Vagina (tissue), 2 donors: ENCODE measurements at regions not wholly inside any gene's neighbourhood (a gene's known extent, or its start where the extent isn't known, plus 50 kb on each side); places are given as distances from the start of the nearest gene placed in this dataset.

Source experiments
- DNase-seq, 2 donors: peaks; one replicate each; pipeline ENCODE4 v3.0.0-alpha.2; 2017; ENCODE audit errors: extremely low spot score in 2 of 2
- H3K27ac ChIP-seq: fragments of 200-600 bp; sonication (generic); one replicate; pipeline ENCODE4 v1.5.1; 2019
- H3K27me3 ChIP-seq: fragments of 200-600 bp; sonication (generic); one replicate; pipeline ENCODE4 v1.5.1; 2019
- H3K36me3 ChIP-seq, 2 donors: fragments of 200-600 bp; sonication (generic); one replicate each; pipeline ENCODE4 v1.5.1; 2017 to 2019
- H3K4me1 ChIP-seq: fragments of 200-600 bp; sonication (generic); one replicate; pipeline ENCODE4 v1.5.1; 2019
- H3K4me3 ChIP-seq, 2 donors: fragments of 200-600 bp; sonication (generic); 1 replicate in 1 of 2; 2 replicates in 1 of 2; pipeline ENCODE4 v1.5.1; 2016 to 2019
- H3K9me3 ChIP-seq: fragments of 200-600 bp; sonication (generic); one replicate; pipeline ENCODE4 v1.5.1; 2019
- CTCF ChIP-seq, 3 experiments: fragments of 450-650 bp in 2 of 3; fragments of 200-600 bp in 1 of 3; sonication (generic) in 1 of 3; IDR thresholded peaks; one replicate each; pipeline ENCODE4 v1.5.1; 2017 to 2019; ENCODE audit warnings: antibody characterized with exemption in 3 of 3, mild to moderate bottlenecking in 2 of 3, moderate library complexity in 2 of 3
- POLR2A ChIP-seq, 2 donors: fragments of 450-650 bp; IDR thresholded peaks; one replicate each; pipeline ENCODE4 v1.6.1; 2017; ENCODE audit warnings: antibody characterized with exemption in 2 of 2, mild to moderate bottlenecking in 2 of 2, moderate library complexity in 2 of 2
- POLR2AphosphoS5 ChIP-seq, 2 donors: sonication (generic); formaldehyde crosslinking; IDR thresholded peaks; one replicate each; pipeline ENCODE4 v1.9.0; 2017; ENCODE audit warnings: antibody characterized with exemption in 2 of 2, mild to moderate bottlenecking in 2 of 2, low read depth in 1 of 2; ENCODE audit not compliant: insufficient read depth in 1 of 2
- intact Hi-C: fragments of 100-400 bp; cut with DNase I; formaldehyde crosslinking; loops from one replicate; pipeline ENCODE4 v1.15.1; 2023

GRCh38 chr18:4734903-4735302 lies 279.8 kb upstream of the DLGAP1 start:
- Histone ChIP-seq H3K36me3 (no peaks in the 10 kb centered on the region), H3K4me3 (no peak overlapping the region), H3K27me3 (no peaks in the 10 kb centered on the region), H3K4me1 (no peaks in the 10 kb centered on the region), H3K27ac (no peak overlapping the region), H3K9me3 (no peaks in the 10 kb centered on the region)
- DNase-seq: no peak
- TF ChIP-seq POLR2AphosphoS5 (IDR thresholded peaks at IDR 0.05; ENCODE audit: insufficient read depth in 1 of 2, low read depth in 1 of 2) (no peak), POLR2A (IDR thresholded peaks at IDR 0.05) (no peak), CTCF (IDR thresholded peaks at IDR 0.05) (no peak)
- intact Hi-C loops: no loop called here

GRCh38 chr18:4734021-4734420 lies 278.9 kb upstream of the DLGAP1 start:
- DNase-seq: no peak
- TF ChIP-seq CTCF (IDR thresholded peaks at IDR 0.05) (no peak), POLR2A (IDR thresholded peaks at IDR 0.05) (no peak), POLR2AphosphoS5 (IDR thresholded peaks at IDR 0.05; ENCODE audit: insufficient read depth in 1 of 2, low read depth in 1 of 2) (no peak)
- Histone ChIP-seq H3K4me1 (no peaks in the 10 kb centered on the region), H3K27ac (no peak overlapping the region), H3K4me3 (no peak overlapping the region), H3K9me3 (no peaks in the 10 kb centered on the region), H3K27me3 (no peaks in the 10 kb centered on the region), H3K36me3 (no peaks in the 10 kb centered on the region)
- intact Hi-C loops: no loop called here

- Histone ChIP-seq H3K27ac (no peak overlapping the region), H3K36me3 (no peaks in the 10 kb centered on the region), H3K9me3 (no peaks in the 10 kb centered on the region), H3K4me3 (no peak overlapping the region), H3K27me3 (no peaks in the 10 kb centered on the region), H3K4me1 (no peaks in the 10 kb centered on the region)
- no peak for DNase-seq
- TF ChIP-seq CTCF (IDR thresholded peaks at IDR 0.05): no peak
- no peak for TF ChIP-seq POLR2A (IDR thresholded peaks at IDR 0.05)
- no peak for TF ChIP-seq POLR2AphosphoS5 (IDR thresholded peaks at IDR 0.05; ENCODE audit: insufficient read depth in 1 of 2, low read depth in 1 of 2)
- intact Hi-C loops: no loop called here
Measured at GRCh38 chr18:4721545-4721944, 266.4 kb upstream of the DLGAP1 start.

- TF ChIP-seq CTCF (IDR thresholded peaks at IDR 0.05): no peak
- TF ChIP-seq POLR2AphosphoS5 (IDR thresholded peaks at IDR 0.05; ENCODE audit: insufficient read depth in 1 of 2, low read depth in 1 of 2): no peak
- TF ChIP-seq POLR2A (IDR thresholded peaks at IDR 0.05): no peak
Measured at GRCh38 chr18:4720518-4720917, 265.4 kb upstream of the DLGAP1 start.

GRCh38 chr18:4705894-4706293 lies 250.8 kb upstream of the DLGAP1 start:
- TF ChIP-seq POLR2AphosphoS5 (IDR thresholded peaks at IDR 0.05; ENCODE audit: insufficient read depth in 1 of 2, low read depth in 1 of 2): no peak
- TF ChIP-seq CTCF (IDR thresholded peaks at IDR 0.05): no peak
- TF ChIP-seq POLR2A (IDR thresholded peaks at IDR 0.05): no peak
- Histone ChIP-seq H3K36me3 (no peaks in the 10 kb centered on the region), H3K4me3 (no peak overlapping the region), H3K4me1 (no peaks in the 10 kb centered on the region), H3K9me3 (no peaks in the 10 kb centered on the region), H3K27me3 (no peaks in the 10 kb centered on the region), H3K27ac (no peak overlapping the region)
- DNase-seq: no peak
- intact Hi-C loops: no loop called here

More at GRCh38 chr18:4720518-4720917, 265.4 kb upstream of the DLGAP1 start:
- Histone ChIP-seq H3K36me3 (no peaks in the 10 kb centered on the region), H3K4me1 (no peaks in the 10 kb centered on the region), H3K4me3 (no peak overlapping the region), H3K27me3 (no peaks in the 10 kb centered on the region), H3K27ac (no peak overlapping the region), H3K9me3 (no peaks in the 10 kb centered on the region)
- intact Hi-C loops: no loop called here
- DNase-seq: no peak
